Liver (tissue), 8 donors: ENCODE measurements at regions not wholly inside any gene's neighbourhood (a gene's known extent, or its start where the extent isn't known, plus 50 kb on each side); places are given as distances from the start of the nearest gene placed in this dataset.

Experiments
- DNase-seq: peaks from one replicate; pipeline ENCODE4 v3.0.0-alpha.2; 2017; ENCODE audit warnings: low spot score
- H3K27ac ChIP-seq, 2 donors: one replicate each; pipeline ENCODE4 v1.7.0; 2013; ENCODE audit warnings: inconsistent platforms in 2 of 2, low read length in 2 of 2, control low read depth in 1 of 2, low read depth in 1 of 2, mild to moderate bottlenecking in 1 of 2
- H3K27me3 ChIP-seq, 4 donors: one replicate each; pipeline versions ENCODE4 v1.6.1 to v1.7.0; 2013; ENCODE audit warnings: low read length in 3 of 4, inconsistent platforms in 1 of 4, mild to moderate bottlenecking in 1 of 4, moderate library complexity in 1 of 4; ENCODE audit not compliant: control insufficient read depth in 4 of 4, insufficient read depth in 4 of 4
- H3K36me3 ChIP-seq, 4 donors: one replicate each; pipeline versions ENCODE4 v1.6.1 to v1.7.0; 2013; ENCODE audit warnings: low read length in 3 of 4, mild to moderate bottlenecking in 3 of 4, low read depth in 1 of 4, moderate library complexity in 1 of 4; ENCODE audit not compliant: control insufficient read depth in 4 of 4, insufficient read depth in 3 of 4
- H3K4me1 ChIP-seq, 4 donors: one replicate each; pipeline versions ENCODE4 v1.6.1 to v1.7.0; 2013; ENCODE audit warnings: low read length in 3 of 4, mild to moderate bottlenecking in 3 of 4, moderate library complexity in 1 of 4; ENCODE audit not compliant: control insufficient read depth in 4 of 4, insufficient read depth in 4 of 4
- H3K4me3 ChIP-seq, 3 donors: one replicate each; pipeline versions ENCODE4 v1.6.1 to v1.7.0; 2013; ENCODE audit warnings: low read length in 3 of 3, control low read depth in 1 of 3, low read depth in 1 of 3, mild to moderate bottlenecking in 1 of 3
- H3K9ac ChIP-seq, 2 donors: one replicate each; pipeline ENCODE4 v1.7.0; 2013; ENCODE audit warnings: low read length in 2 of 2, mild to moderate bottlenecking in 2 of 2, moderate library complexity in 2 of 2, control low read depth in 1 of 2, low read depth in 1 of 2
- H3K9me3 ChIP-seq, 4 donors: one replicate each; pipeline versions ENCODE4 v1.6.1 to v1.7.0; 2013; ENCODE audit warnings: low read length in 3 of 4; ENCODE audit not compliant: control insufficient read depth in 4 of 4
- ATF3 ChIP-seq: IDR thresholded peaks from 2 replicates; pipeline ENCODE4 v1.6.1; 2016; ENCODE audit warnings: antibody characterized with exemption
- EGR1 ChIP-seq, 2 donors: IDR thresholded peaks; 2 replicates each; pipeline ENCODE4 v1.6.1; 2016 to 2018; ENCODE audit warnings: antibody characterized with exemption in 2 of 2, low read depth in 2 of 2
- FOXA1 ChIP-seq: IDR thresholded peaks from 2 replicates; pipeline ENCODE4 v1.6.1; 2016; ENCODE audit warnings: antibody characterized with exemption
- FOXA2 ChIP-seq: IDR thresholded peaks from 2 replicates; pipeline ENCODE4 v1.6.1; 2016; ENCODE audit warnings: antibody characterized with exemption
- GABPA ChIP-seq, 2 donors: IDR thresholded peaks in 1 of 2; conservative IDR thresholded peaks in 1 of 2; 2 replicates each; pipeline ENCODE4 v1.6.1; 2016; ENCODE audit warnings: antibody characterized with exemption in 2 of 2, mild to moderate bottlenecking in 1 of 2, moderate library complexity in 1 of 2
- HNF4A ChIP-seq, 2 donors: conservative IDR thresholded peaks; 2 replicates each; pipeline ENCODE4 v1.6.1; 2016; ENCODE audit warnings: antibody characterized with exemption in 2 of 2, mild to moderate bottlenecking in 2 of 2
- HNF4G ChIP-seq: IDR thresholded peaks from 2 replicates; pipeline ENCODE4 v1.6.1; 2016; ENCODE audit warnings: antibody characterized with exemption
- JUND ChIP-seq, 2 donors: IDR thresholded peaks; 2 replicates each; pipeline ENCODE4 v1.6.1; 2016; ENCODE audit warnings: antibody characterized with exemption in 2 of 2
- NR2F2 ChIP-seq: IDR thresholded peaks from 2 replicates; pipeline ENCODE4 v1.6.1; 2016; ENCODE audit warnings: antibody characterized with exemption
- RAD21 ChIP-seq, 2 donors: IDR thresholded peaks; 2 replicates each; pipeline ENCODE4 v1.6.1; 2016; ENCODE audit warnings: antibody characterized with exemption in 2 of 2, mild to moderate bottlenecking in 2 of 2
- REST ChIP-seq: IDR thresholded peaks from 2 replicates; pipeline ENCODE4 v1.6.1; 2016; ENCODE audit warnings: antibody characterized with exemption, mild to moderate bottlenecking
- RXRA ChIP-seq, 2 donors: IDR thresholded peaks; 2 replicates each; pipeline ENCODE4 v1.6.1; 2017 to 2018; ENCODE audit warnings: antibody characterized with exemption in 2 of 2, mild to moderate bottlenecking in 1 of 2
- SP1 ChIP-seq: IDR thresholded peaks from 2 replicates; pipeline ENCODE4 v1.6.1; 2018; ENCODE audit warnings: antibody characterized with exemption, mild to moderate bottlenecking
- TAF1 ChIP-seq: conservative IDR thresholded peaks from 2 replicates; pipeline ENCODE4 v1.6.1; 2016; ENCODE audit warnings: antibody characterized with exemption, mild to moderate bottlenecking
- YY1 ChIP-seq: IDR thresholded peaks from 2 replicates; pipeline ENCODE4 v1.6.1; 2016; ENCODE audit warnings: antibody characterized with exemption, mild to moderate bottlenecking
- WGBS: extraction: QIAGEN DNeasy Blood & Tissue Kit; methylation state at CpG from one replicate; pipeline ENCODE4 v1.1.7; 2013; 5-methylcytosine and 5-hydroxymethylcytosine counted together
- TF ChIP-seq, protein P1 (sequence below): fragments of 150-350 bp; IDR thresholded peaks from 2 replicates; pipeline ENCODE4 v1.5.1; 2017; ENCODE audit warnings: improper control_type of control experiment, low read depth, low read length; ENCODE audit not compliant: missing input control
- TF ChIP-seq, protein P2 (sequence below): IDR thresholded peaks from 2 replicates; pipeline ENCODE4 v1.6.1; 2016; ENCODE audit warnings: antibody characterized with exemption
- TF ChIP-seq, protein P3 (sequence below): IDR thresholded peaks from 2 replicates; pipeline ENCODE4 v1.6.1; 2016; ENCODE audit warnings: antibody characterized with exemption
- donor health status: healthy.
- donor health status: healthy.
- donor health status: healthy.
- donor health status: healthy.
- donor health status: healthy.

DNA sequence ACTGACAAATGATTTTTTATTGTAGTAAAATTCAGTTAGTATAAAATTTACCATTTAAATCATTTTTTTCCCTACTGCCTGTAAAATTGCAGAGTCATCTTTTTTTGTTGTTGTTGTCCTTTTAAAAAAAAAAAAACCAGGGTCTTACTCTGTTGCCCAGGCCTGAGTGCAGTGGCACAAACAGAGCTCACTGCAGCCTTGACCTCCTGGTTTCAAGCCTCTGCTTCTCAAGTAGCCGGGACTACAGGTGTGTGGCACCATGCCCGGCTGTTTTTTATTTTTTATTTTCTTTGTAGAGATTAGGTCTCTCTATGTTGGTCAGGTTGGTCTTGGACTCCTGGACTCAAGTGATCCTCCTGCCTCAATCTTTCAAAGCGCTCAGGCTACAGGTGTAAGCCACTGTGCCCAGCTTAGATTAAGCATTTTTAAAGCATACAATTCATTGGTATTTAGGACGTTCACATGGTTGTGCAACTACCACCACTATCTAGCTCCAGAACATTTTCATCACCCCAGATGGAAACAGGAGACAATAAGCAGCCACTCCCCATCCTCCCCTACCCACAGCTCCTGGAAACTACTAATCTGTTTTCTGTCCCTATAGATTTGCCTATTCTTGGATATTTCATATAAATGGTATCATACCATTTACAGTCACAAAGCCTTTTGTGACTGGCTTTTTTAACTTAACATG is 59.7 kb upstream of the PGRMC2 start (continued):
- TF ChIP-seq, protein P1, sequence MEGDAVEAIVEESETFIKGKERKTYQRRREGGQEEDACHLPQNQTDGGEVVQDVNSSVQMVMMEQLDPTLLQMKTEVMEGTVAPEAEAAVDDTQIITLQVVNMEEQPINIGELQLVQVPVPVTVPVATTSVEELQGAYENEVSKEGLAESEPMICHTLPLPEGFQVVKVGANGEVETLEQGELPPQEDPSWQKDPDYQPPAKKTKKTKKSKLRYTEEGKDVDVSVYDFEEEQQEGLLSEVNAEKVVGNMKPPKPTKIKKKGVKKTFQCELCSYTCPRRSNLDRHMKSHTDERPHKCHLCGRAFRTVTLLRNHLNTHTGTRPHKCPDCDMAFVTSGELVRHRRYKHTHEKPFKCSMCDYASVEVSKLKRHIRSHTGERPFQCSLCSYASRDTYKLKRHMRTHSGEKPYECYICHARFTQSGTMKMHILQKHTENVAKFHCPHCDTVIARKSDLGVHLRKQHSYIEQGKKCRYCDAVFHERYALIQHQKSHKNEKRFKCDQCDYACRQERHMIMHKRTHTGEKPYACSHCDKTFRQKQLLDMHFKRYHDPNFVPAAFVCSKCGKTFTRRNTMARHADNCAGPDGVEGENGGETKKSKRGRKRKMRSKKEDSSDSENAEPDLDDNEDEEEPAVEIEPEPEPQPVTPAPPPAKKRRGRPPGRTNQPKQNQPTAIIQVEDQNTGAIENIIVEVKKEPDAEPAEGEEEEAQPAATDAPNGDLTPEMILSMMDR = no peak
- TF ChIP-seq HNF4G (no peak), FOXA1 (no peak), FOXA2 (no peak), YY1 (no peak), RXRA (IDR thresholded peaks at IDR 0.05) (peak in 1 of 2 donors; percentile 30)

- Histone ChIP-seq H3K36me3 (no peaks in the 10 kb centered on the region), H3K4me1 (peaks cover 2 to 18% (median 9%) of the 10 kb centered on the region in 4 donors), H3K27me3 (no peaks in the 10 kb centered on the region), H3K4me3 (no peak overlapping the region), H3K9ac (no peak overlapping the region), H3K9me3 (no peaks in the 10 kb centered on the region), H3K27ac (no peak overlapping the region)
- no peak for DNase-seq
- WGBS = 97% methylated on average over 3 of the region's 3 CpGs
- TF ChIP-seq RAD21 (IDR thresholded peaks at IDR 0.05) (no peak), HNF4A (conservative IDR thresholded peaks at IDR 0.05) (no peak), SP1 (no peak), GABPA (IDR thresholded peaks at IDR 0.05 in 1 of 2, conservative IDR thresholded peaks at IDR 0.05 in 1 of 2) (no peak), NR2F2 (no peak), EGR1 (IDR thresholded peaks at IDR 0.05; ENCODE audit: low read depth in 2 of 2) (no peak), FOXA2 (no peak), RXRA (IDR thresholded peaks at IDR 0.05) (no peak)
- TF ChIP-seq, protein P1 = no peak
- TF ChIP-seq, protein P2, sequence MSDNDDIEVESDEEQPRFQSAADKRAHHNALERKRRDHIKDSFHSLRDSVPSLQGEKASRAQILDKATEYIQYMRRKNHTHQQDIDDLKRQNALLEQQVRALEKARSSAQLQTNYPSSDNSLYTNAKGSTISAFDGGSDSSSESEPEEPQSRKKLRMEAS = no peak
Measured at GRCh38 chr4:128346054-128346716, 58.6 kb upstream of the PGRMC2 start.

- no peaks in the 10 kb centered on the region for H3K9me3 ChIP-seq
- H3K27ac ChIP-seq = no peak overlapping the region
- WGBS = 87% methylated on average over 1 of the region's 1 CpG
- TF ChIP-seq FOXA2 = no peak
- TF ChIP-seq REST = no peak
- no peak for TF ChIP-seq RAD21 (IDR thresholded peaks at IDR 0.05)
- no peak for TF ChIP-seq FOXA1
- TF ChIP-seq HNF4G = no peak
- TF ChIP-seq NR2F2 = no peak
- TF ChIP-seq, protein P2 = no peak
- no peak for TF ChIP-seq SP1
- no peak for TF ChIP-seq TAF1
- no peak for TF ChIP-seq HNF4A (conservative IDR thresholded peaks at IDR 0.05)
- no peak for TF ChIP-seq GABPA (IDR thresholded peaks at IDR 0.05 in 1 of 2, conservative IDR thresholded peaks at IDR 0.05 in 1 of 2)
- TF ChIP-seq RXRA (IDR thresholded peaks at IDR 0.05) = no peak
- TF ChIP-seq, protein P3, sequence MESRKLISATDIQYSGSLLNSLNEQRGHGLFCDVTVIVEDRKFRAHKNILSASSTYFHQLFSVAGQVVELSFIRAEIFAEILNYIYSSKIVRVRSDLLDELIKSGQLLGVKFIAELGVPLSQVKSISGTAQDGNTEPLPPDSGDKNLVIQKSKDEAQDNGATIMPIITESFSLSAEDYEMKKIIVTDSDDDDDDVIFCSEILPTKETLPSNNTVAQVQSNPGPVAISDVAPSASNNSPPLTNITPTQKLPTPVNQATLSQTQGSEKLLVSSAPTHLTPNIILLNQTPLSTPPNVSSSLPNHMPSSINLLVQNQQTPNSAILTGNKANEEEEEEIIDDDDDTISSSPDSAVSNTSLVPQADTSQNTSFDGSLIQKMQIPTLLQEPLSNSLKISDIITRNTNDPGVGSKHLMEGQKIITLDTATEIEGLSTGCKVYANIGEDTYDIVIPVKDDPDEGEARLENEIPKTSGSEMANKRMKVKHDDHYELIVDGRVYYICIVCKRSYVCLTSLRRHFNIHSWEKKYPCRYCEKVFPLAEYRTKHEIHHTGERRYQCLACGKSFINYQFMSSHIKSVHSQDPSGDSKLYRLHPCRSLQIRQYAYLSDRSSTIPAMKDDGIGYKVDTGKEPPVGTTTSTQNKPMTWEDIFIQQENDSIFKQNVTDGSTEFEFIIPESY = no peak
- TF ChIP-seq ATF3 = no peak
- TF ChIP-seq JUND (IDR thresholded peaks at IDR 0.05) = no peak
Measured at GRCh38 chr4:128345650-128346049, 58.0 kb upstream of the PGRMC2 start.

More at GRCh38 chr4:128345650-128346049, 58.0 kb upstream of the PGRMC2 start:
- H3K9ac ChIP-seq = no peak overlapping the region
- no peaks in the 10 kb centered on the region for H3K27me3 ChIP-seq
- H3K4me1 ChIP-seq = peaks cover 2 to 13% (median 8%) of the 10 kb centered on the region in 4 donors
- no peak overlapping the region for H3K4me3 ChIP-seq
- no peaks in the 10 kb centered on the region for H3K36me3 ChIP-seq
- no peak for DNase-seq
